ENCODE measurements at regions not wholly inside any gene's neighbourhood (a gene's known extent, or its start where the extent isn't known, plus 50 kb on each side); places are given as distances from the start of the nearest gene placed in this dataset.

- WGBS = 87% methylated on average over 5 of the region's 5 CpGs
- Histone ChIP-seq H3K36me3 (no peaks in the 10 kb centered on the region), H3K27me3 (replicated peaks; ENCODE audit: insufficient read depth) (no peaks in the 10 kb centered on the region), H3K27ac (no peak overlapping the region), H3K4me1 (replicated peaks) (no peaks in the 10 kb centered on the region), H3K9me3 (no peaks in the 10 kb centered on the region), H3K4me3 (no peak overlapping the region)
- no peak for DNase-seq (ENCODE audit: low spot score)
- TF ChIP-seq POLR2AphosphoS5 (IDR thresholded peaks at IDR 0.05) (no peak), POLR2A (IDR thresholded peaks at IDR 0.05) (no peak), CTCF (IDR thresholded peaks at IDR 0.05) (no peak)
- intact Hi-C loops (cut with DNase I) = no loop called here
Measured at GRCh38 chr4:108556588-108557200, 63.7 kb upstream of the RPL34 start.

GRCh38 chr4:108556166-108556565 lies 64.2 kb upstream of the RPL34 start:
- intact Hi-C loops (cut with DNase I) = no loop called here
- H3K36me3 ChIP-seq = no peaks in the 10 kb centered on the region

GRCh38 chr4:108555701-108556100 lies 64.7 kb upstream of the RPL34 start:
- no peaks in the 10 kb centered on the region for H3K4me1 ChIP-seq (replicated peaks)
- intact Hi-C loops (cut with DNase I) = no loop called here
- H3K4me3 ChIP-seq = no peak overlapping the region
- no peak overlapping the region for H3K27ac ChIP-seq
- 31% methylated on average over 1 of the region's 1 CpG for WGBS
- H3K9me3 ChIP-seq = no peaks in the 10 kb centered on the region
- TF ChIP-seq CTCF (IDR thresholded peaks at IDR 0.05) (no peak), POLR2AphosphoS5 (IDR thresholded peaks at IDR 0.05) (no peak), POLR2A (IDR thresholded peaks at IDR 0.05) (no peak)
- no peak for DNase-seq (ENCODE audit: low spot score)
- H3K27me3 ChIP-seq (replicated peaks; ENCODE audit: insufficient read depth) = no peaks in the 10 kb centered on the region
- no peaks in the 10 kb centered on the region for H3K36me3 ChIP-seq

More at GRCh38 chr4:108556166-108556565, 64.2 kb upstream of the RPL34 start:
- H3K27ac ChIP-seq = no peak overlapping the region
- no peak for DNase-seq (ENCODE audit: low spot score)
- TF ChIP-seq POLR2A (IDR thresholded peaks at IDR 0.05) = no peak
- WGBS = 69% methylated on average over 5 of the region's 5 CpGs
- no peaks in the 10 kb centered on the region for H3K4me1 ChIP-seq (replicated peaks)
- H3K9me3 ChIP-seq = no peaks in the 10 kb centered on the region
- H3K27me3 ChIP-seq (replicated peaks; ENCODE audit: insufficient read depth) = no peaks in the 10 kb centered on the region
- H3K4me3 ChIP-seq = no peak overlapping the region

- Histone ChIP-seq H3K4me3 (no peak overlapping the region), H3K9me3 (no peaks in the 10 kb centered on the region), H3K27ac (no peak overlapping the region), H3K27me3 (replicated peaks; ENCODE audit: insufficient read depth) (no peaks in the 10 kb centered on the region), H3K4me1 (replicated peaks) (no peaks in the 10 kb centered on the region), H3K36me3 (no peaks in the 10 kb centered on the region)
- TF ChIP-seq POLR2A (IDR thresholded peaks at IDR 0.05) (no peak), CTCF (IDR thresholded peaks at IDR 0.05) (no peak), POLR2AphosphoS5 (IDR thresholded peaks at IDR 0.05) (no peak)
- no peak for DNase-seq (ENCODE audit: low spot score)
- intact Hi-C loops (cut with DNase I) = no loop called here
Measured at GRCh38 chr4:108547682-108548081, 72.7 kb upstream of the RPL34 start.

- WGBS = 85% methylated on average over 3 of the region's 3 CpGs
- TF ChIP-seq POLR2A (IDR thresholded peaks at IDR 0.05) = no peak
- TF ChIP-seq CTCF (IDR thresholded peaks at IDR 0.05) = no peak
- no peak for TF ChIP-seq POLR2AphosphoS5 (IDR thresholded peaks at IDR 0.05)
- Histone ChIP-seq H3K4me1 (replicated peaks) (no peaks in the 10 kb centered on the region), H3K27ac (no peak overlapping the region), H3K9me3 (no peaks in the 10 kb centered on the region), H3K27me3 (replicated peaks; ENCODE audit: insufficient read depth) (no peaks in the 10 kb centered on the region), H3K4me3 (no peak overlapping the region), H3K36me3 (no peaks in the 10 kb centered on the region)
- intact Hi-C loops (cut with DNase I) = no loop called here
- no peak for DNase-seq (ENCODE audit: low spot score)
Measured at GRCh38 chr4:108546728-108547127, 73.6 kb upstream of the RPL34 start.

Measured in prostate gland (tissue), 2 donors.